GM19397 (cell line): ENCODE measurements at regions not wholly inside any gene's neighbourhood (a gene's known extent, or its start where the extent isn't known, plus 50 kb on each side); places are given as distances from the start of the nearest gene placed in this dataset.
A peak's percentile ranks its signal among the peaks of the same experiment; 100 is the strongest.

Experiments
- ATAC-seq: cut with Tn5 transposase; IDR thresholded peaks from one replicate; pipeline ENCODE4 v1.9.1; 2021; ENCODE audit warnings: mild to moderate bottlenecking, moderate library complexity; ENCODE audit not compliant: unreplicated experiment

GRCh38 chr6:54710456-54710855 lies 136.1 kb upstream of the FAM83B start:
- ATAC-seq: no peak

GRCh38 chr6:54716010-54716409 lies 130.6 kb upstream of the FAM83B start:
- no peak for ATAC-seq

DNA sequence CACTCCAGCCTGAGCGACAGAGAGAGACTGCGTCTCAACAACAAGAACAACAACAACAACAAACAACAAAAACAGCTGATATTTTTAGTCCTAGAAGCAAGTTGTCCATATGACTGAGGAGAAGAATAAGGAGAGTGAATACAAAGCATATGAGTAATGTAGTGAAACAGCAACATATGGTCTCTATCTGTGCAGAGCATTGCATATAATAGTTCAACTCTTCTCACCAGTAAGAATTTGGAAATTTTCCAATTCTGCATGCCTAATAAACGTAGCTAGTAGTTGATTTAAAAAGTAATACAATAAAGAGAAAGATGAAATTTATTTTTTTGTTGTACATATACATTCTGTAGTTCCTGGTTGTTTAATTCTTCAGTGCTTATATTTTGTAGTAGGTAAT lies 129.7 kb upstream of the FAM83B start:
- ATAC-seq: no peak

GRCh38 chr6:54717849-54718455 lies 128.6 kb upstream of the FAM83B start:
- peak; percentile 86 for ATAC-seq

- ATAC-seq: no peak
Observed at GRCh38 chr6:54718541-54719023, 128.0 kb upstream of the FAM83B start.

GRCh38 chr6:54719131-54719530 lies 127.4 kb upstream of the FAM83B start:
- no peak for ATAC-seq

DNA sequence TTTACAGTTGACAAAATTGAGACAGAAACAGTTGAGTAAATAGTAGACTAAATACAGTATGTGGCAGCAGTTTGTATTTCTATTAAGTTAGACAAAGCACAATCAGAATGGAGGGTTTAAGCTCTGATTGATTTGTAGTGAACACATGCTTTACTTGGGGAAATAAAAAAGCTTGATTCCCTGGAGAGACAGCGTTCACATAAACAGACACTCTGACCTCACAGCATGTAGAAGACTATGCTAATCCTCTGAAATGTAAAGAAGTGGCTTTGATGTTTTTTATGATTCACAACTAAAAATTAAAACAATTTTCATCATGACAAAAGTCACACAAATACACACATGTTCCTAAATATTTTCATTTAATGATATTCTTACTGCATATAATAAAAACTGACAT lies 126.9 kb upstream of the FAM83B start:
- no peak for ATAC-seq

GRCh38 chr6:54722328-54722727 lies 124.2 kb upstream of the FAM83B start:
- no peak for ATAC-seq

DNA sequence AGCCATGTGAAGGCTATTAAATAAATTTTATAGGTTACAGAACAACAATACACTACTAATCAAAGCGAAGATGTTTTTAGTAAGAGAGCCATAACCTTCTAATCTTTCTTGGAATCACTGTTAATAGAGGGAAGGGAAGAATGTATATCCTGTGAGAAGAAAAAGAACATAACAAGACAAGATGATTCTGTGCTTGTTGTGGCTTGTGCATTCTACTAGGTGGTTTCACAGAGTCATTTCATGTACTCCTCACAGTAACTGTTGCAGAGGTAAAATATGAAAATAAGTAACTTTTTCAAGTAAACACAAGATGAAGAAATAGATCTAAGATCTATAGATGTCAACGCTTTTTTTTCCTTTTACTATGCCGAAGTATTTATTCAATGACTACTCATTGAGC lies 116.9 kb upstream of the FAM83B start:
- no peak for ATAC-seq

DNA sequence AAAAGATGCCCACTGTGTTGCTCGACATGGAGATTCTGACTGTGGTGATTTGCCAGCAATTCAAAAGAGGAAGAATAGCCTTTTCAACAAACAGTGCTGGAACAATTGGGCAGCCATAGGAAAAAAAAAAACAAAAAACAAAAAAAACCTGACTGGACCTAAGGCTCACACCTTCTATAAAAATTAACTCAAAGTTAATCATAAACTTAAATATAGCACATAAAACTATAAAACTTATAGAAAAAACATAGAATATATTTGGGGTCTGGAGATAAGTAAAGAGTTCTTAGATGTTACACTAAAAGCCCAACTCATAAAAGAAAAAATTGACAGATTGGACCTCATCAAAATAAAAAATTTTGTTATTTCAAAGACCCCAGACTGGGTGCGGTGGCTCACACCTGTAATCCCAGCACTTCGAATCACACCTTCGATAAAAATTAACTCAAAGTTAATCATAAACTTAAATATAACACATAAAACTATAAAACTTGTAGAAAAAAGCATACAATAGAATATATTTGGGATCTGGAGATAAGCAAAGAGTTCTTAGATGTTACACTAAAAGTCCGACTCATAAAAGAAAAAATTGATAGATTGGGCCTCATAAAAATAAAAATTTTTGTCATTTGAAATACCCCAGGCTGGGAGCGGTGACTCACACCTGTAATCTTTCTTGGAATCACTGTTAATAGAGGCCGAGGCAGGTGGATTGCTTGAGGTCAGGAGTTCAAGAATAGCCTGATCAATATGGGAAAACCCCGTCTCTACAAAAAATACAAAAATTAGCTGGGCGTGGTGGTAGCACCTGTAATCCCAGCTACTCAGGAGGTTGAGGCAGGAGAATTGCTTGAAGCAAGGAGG lies 115.6 kb upstream of the FAM83B start:
- no peak for ATAC-seq

DNA sequence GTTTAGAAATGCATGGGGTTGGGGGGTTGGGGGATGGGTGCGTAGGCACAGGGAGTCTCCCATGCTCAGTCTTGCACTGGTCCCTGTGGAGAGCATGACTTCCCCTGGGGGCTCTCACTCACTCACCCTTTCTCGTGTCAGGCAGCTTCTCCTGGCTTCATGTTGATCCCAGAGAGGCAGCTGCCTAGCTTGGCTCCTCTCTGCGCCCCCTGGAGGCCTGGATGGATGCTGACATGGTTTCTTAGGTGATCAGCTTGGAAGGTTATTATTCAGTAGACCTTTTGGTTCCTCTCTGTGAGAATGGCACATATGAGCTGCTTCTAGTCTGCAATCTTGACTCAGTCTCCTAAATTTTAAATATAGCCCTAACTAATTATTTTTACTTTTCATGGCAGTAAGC lies 109.3 kb upstream of the FAM83B start:
- ATAC-seq: peak; percentile 52

- ATAC-seq: no peak
Observed at GRCh38 chr6:54747955-54748354, 98.6 kb upstream of the FAM83B start.

DNA sequence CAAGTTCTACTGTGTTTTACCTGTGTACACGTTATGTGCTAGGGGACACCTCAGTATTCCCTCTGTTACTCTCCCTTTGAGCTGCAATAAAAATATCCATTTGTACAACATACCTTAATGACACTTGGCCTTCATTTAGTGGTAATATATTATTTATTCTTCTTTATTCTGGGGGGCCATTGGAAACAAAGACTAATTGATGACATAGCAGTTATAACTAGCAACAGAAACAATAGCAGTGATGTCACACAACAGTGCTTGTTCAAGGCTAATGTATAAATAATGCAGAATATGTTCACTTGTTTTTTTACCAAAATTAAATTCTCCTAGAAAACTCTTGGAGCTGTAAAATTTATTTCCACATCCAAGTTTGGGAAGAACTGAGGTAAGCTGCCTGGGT lies 92.2 kb upstream of the FAM83B start:
- ATAC-seq: no peak

GRCh38 chr6:54758340-54758739 lies 88.2 kb upstream of the FAM83B start:
- ATAC-seq: no peak

- no peak for ATAC-seq
Observed at GRCh38 chr6:54768494-54768893, 78.1 kb upstream of the FAM83B start.

- no peak for ATAC-seq
Observed at GRCh38 chr6:54770328-54770727, 76.2 kb upstream of the FAM83B start.

DNA sequence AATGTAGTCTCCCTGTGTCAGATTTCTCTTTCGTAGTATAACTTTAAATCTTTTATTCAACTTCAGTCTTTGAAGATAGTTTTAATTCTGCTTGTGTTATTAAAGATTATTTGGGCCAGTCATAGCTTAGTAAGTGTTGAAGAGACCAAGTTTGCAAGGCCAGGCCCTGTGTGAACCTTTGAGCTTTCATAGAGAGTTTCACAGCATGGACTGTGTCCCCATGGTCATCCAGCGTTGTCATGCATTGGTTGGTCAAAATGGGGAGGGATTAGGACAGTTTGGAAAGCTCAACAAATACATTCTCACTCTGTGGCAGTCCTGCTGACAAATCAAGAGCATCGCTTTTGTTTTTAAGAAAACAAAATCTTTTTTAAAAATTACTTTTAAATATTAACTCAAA lies 74.6 kb upstream of the FAM83B start:
- no peak for ATAC-seq

DNA sequence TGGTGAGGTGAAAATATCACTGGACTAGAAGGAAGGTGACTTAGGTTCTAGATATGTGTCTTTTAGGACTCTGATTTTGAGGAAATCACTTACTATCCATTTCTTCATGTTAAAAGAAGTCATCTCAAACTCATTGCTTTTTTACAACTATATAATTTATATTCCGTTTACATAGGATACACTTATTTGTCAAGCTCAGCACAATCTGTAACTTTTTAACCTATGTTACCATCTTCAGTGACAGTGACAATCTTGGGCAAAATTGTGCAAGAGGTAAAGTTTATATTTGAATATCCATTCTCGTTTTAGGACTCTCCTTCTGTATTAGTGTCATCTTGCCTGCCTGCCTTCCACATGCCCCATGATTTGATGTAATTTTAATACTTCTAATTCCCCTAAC lies 74.0 kb upstream of the FAM83B start:
- no peak for ATAC-seq

DNA sequence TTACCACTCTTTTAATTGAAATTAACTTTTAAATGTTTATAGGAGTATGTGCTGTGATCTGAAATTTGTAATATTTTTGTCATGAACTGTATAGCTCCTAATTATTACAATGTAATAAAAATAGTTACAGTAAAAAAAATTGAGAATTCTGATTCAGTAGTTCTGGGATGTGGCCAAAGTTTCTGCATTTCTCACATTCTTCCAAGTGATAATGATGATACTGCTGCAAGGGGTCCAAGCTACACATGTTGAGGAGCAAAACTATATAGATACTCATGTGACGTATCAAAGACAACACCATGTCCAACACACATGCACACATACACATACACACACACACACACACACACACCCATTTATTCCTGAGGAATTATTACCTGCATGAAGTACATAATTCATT lies 71.0 kb upstream of the FAM83B start:
- no peak for ATAC-seq

DNA sequence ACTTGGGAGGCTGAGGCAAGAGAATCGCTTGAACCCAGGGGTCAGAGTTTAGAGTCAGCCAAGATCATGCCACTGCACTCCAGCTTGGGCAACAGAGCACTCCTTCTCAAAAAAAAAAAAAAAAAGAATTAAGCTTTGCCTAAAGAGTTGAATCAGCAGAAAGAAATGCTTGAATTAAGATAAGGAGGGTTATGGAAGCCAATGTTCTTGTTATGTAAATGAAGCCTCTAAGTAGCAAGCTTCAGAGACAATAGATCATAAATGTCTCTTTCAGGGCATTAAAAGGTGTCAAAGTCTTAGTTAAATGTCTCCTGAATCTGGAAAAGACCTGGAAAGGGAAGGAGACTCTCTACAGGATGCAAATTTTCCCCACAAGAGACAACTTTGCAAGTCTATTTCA lies 69.7 kb upstream of the FAM83B start:
- ATAC-seq: no peak

DNA sequence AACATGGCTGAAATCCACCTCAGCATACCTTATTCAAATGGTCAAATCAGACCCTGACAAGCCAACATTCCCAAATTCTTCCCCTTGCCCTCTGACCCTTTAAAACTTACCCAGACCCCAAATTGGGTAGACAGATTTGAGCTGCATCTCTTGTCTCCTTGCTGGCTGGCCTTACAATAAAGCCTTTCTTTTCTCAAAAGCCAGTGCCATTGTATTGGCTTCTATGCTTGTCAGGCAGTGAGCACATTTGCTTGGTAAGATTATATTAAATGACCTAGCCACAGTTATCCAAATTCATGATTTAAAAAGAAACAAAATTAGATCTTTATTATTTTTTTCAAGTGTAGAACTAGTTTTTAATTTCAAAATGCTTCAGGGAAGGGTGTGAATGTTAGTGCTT lies 67.8 kb upstream of the FAM83B start:
- no peak for ATAC-seq

- ATAC-seq: no peak
Observed at GRCh38 chr6:54784011-54784410, 62.6 kb upstream of the FAM83B start.
